NCI-H2196 (cell line): ENCODE measurements at regions not wholly inside any gene's neighbourhood (a gene's known extent, or its start where the extent isn't known, plus 50 kb on each side); places are given as distances from the start of the nearest gene placed in this dataset.
"Not testable (repeated sequence)": the region's sequence is repeated elsewhere in the genome, so short reads cannot be mapped to it uniquely, and the experiment has no call there.

Experiments
- DNase-seq: peaks from one replicate; lab custom pipeline; 2025; ENCODE audit not compliant: unreplicated experiment; lab: John Stamatoyannopoulos, UW

DNA sequence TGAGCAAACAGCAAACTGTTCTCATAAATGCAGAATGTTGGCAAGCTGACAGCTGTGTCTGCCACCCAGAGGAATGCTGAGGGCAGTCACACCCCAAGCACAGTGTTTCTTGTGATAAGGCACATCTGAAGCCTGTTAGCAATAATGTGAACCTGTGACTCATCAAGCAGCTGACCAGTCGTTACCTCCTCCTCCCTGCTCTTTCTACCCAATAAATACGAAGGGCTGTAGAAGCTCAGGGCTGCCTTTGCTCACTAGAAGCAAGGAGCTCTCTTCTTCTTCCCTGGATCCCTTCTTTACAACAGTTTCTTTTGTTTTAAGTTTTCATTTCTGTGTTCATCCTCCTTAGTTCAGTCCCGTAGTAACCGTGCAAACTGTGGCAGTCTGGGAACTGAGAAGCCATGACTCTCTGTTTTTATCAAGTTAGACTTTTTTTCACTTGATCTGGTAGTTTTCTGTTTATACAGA lies 160.3 kb upstream of the ZNF184 start:
- not testable (repeated sequence) for DNase-seq

DNA sequence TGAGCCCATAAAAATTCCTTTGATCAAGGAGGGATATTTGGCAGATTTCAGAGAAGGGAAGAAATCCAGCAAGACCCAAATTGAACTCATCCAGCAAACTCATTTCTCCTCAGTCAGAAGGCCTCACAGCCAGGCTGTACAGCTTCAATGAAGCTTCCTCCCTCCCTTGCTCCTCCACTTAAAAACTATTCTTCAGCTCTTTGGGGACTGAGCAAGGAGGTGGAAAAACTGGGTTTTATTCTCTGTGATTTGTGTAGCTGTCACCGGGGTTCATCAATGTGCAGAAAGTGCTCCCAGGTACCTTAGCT lies 158.7 kb upstream of the ZNF184 start:
- DNase-seq = no peak

DNA sequence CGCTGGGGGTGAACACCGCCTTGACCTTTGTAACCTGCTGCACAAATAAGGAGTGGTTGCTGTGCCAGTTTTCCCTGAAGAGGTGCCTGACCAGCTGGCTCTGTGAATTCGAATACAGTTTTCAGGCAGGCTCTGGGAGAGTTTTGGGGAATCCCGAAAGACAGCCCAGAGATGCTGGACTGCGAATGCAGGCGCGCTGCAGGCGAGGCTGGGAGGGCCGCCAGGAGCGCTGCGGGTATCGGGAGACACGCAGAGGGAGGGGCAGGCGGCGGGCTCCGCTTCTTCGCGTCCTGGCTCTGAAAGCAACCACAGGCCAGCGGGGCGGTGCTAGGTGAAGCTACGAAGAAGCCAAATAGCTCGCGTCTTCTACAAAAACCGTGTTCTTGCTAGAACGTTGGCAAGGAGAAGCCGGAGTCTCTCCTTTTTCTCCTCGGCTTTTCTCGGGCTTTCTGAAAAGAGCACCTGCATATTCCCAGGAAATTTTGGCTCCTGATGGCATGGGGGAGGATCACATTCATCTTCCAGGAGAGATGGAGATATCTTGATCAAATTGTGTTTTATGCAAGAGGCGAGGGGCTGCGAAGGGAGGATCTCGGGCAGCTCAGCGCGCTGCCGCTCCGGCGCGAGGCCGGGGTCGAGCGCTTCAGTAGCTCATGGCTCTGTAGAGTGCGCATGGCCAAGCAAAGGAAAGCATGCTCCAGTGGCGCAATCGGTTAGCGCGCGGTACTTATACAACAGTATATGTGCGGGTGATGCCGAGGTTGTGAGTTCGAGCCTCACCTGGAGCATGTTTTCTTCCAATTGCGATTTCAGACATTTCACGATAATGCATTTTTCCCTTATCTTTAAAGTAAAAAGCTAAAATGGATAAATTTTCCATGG lies 158.1 kb upstream of the ZNF184 start:
- no peak for DNase-seq

DNA sequence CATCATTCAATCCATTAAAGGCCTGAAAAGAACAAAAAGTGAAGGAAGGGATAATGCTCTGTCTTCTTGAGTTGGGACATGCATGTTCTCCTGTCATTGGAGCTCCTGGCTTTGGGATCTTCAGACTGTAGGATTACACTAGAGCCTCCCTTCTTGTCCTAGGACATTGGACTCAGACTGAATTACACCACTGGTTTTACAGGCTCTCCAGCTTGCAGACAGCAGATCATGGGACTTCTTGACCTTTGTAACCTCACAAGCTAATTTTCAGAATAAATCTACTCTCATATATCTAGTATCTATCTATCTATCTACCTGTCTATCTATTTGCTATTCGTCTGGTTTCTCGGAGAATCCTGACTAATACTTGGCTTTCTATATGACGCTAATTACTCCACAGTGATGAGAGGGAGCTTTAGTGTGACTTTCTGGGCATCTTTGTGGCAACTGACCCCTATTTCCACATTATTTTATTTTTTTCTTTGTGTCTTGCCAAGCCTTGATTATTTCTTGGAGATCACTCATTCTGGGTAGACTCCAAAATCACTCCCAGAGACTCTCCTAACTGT lies 151.9 kb upstream of the ZNF184 start:
- no peak for DNase-seq

DNA sequence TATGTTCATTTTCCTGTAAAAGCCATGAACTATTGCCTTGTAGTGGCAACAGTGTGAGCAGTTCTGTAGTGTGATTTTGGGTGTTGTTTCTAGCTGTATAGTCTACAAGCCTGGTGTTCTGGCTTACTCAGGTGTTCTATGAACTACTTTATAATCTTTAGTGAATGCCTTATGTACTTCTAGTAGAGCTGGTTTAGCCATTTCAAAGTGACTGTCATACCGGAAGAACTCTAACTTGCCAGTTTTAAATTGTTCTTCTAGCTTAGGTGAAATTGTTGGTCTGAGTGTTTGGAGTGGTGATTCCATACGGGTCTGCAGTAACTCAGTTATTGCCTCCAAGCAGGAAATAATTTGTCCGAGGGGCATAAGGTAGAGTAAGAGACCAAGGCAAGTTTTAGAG lies 150.2 kb upstream of the ZNF184 start:
- no peak for DNase-seq

DNA sequence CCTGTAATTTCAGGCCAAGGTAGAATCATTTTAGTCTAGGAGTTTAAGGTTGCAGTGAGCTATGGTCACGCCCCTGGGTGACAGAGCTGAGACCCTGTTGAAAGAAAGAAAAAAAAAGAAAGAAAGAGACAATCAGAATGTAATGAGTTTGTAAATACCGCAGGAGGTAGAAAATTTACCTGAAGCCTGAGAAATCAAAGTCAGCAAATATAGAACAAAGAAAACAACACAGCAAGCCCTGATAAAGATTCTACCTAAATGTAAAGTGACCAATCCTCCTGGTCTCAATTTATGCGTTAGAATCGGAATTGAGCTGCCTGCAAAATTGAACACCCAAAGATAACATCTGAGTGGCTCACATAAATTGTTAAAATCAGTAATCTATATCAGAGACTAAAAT lies 146.5 kb upstream of the ZNF184 start:
- DNase-seq = no peak

DNA sequence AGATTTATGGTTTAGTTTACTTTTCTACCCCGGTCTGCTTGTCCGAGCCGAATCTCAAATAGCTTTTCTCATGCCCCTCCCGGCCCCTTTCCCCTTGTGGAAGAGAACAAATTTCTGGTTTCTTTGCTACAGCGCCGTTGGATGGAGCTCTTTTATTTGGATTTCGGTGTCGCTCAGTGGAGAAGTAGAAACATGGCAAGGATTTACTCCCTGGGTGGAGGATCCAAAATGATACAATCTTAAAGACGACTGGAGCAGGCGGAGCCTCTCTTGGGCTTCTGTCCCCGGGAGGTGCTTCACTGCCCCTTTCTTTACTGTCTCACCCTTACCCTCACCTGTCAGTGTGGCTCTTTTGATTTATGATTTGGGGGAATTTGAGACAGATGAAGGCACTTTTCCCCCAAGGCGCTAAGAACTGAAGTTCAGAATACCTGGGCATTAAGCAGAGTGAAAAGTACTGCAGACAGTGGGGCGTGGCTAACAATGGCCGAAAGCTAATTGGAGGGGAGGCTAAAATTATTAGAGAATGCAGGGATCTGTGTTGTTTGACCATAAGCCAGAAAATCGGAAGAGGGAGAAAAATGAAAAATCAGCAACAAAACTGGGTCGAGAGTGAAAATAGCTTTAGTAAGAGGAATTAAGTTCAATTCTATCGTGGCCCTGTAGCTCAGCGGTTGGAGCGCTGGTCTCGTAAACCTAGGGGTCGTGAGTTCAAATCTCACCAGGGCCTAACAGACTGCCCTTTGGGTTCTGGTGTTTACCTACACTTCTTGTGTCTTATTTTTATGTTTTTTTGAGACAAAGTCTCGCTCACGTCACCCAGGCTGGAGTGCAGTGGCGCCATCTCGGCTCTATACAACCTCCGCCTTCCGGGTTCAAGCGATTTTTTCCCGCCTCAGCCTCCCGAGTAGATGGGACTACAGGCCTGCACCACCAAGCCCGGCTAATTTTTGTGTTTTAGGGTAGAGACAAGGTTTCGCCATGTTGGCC lies 145.1 kb upstream of the ZNF184 start:
- no peak for DNase-seq

DNA sequence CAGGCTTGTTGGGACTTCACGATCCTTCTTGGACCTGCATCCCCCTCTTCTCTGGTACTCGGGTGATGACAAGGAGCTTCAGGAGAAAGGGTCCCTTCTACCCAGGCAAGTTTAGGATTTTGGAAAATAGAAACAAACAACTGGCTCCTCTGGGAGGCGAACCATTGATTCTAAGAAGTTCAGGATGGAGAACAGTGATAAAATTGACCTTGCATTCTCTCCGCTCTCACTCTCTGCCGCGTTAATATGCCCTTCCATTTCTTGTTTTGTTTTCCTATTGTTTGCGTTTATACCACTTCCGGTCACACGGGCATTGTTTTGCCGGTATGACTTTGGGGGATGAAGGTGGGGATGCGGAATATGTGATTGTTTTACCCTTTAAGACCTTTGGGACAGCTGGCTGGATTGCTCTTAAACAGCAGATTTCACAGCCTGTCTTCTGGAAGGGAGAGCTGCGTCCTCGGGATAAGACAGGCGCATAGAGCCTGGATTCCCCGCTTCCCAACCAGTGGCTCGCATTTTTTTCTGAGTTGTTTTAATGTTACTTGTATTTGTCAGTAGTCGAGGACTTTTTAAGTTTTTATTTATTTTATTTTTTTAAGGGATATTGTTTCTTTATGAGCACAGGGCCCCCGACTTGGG lies 144.3 kb upstream of the ZNF184 start:
- no peak for DNase-seq

DNA sequence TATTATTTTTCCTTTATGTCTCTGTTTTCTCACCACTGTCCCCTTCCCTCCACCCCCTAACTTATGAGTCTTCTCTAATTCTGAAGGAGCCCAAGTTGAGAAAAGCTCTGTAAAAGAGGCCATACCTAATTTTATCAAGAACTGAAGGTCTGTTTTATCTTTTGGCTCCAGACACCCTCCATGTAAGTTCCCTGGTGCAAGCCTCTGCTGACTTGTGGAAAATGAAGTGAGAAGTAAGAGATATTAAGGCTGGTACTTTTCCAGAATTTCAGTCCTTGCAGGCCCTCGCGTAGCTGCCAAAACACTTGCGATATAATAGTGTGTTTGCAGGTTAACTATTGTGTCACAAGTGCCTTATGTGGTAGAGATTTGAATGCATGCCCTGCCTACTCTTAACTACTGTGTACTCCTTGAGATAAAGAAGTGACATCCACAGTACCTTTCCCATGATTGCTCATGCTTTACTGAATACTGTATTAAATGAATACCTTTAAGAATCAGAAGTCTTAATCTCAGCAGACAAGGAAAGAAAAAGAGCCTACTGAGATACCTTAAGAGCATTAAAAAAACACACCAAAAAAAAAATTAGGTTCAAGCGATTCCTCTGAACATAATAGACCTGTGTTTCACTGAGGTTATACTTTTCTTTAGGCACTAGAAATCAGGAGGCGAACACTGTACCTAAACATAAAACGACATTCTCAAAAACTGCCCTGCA lies 143.6 kb upstream of the ZNF184 start:
- no peak for DNase-seq

DNA sequence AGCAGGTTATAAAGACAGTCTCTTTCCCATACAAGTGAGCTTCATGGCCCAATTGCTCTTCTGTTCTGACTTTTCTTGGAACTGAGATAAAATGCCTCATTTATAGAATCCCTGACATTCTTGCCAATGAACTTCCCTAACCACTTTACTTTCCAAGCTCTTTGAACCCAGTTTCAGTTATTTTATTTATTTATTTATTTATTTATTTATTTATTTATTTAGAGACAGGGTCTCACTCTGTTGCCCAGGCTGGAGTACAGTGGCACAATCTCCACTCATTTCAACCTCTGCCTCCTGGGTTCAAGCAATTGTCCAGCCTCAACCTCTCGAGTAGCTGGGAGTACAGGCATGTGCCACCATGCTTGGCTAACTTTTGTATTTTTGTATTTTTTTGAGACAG lies 138.5 kb upstream of the ZNF184 start:
- no peak for DNase-seq

DNA sequence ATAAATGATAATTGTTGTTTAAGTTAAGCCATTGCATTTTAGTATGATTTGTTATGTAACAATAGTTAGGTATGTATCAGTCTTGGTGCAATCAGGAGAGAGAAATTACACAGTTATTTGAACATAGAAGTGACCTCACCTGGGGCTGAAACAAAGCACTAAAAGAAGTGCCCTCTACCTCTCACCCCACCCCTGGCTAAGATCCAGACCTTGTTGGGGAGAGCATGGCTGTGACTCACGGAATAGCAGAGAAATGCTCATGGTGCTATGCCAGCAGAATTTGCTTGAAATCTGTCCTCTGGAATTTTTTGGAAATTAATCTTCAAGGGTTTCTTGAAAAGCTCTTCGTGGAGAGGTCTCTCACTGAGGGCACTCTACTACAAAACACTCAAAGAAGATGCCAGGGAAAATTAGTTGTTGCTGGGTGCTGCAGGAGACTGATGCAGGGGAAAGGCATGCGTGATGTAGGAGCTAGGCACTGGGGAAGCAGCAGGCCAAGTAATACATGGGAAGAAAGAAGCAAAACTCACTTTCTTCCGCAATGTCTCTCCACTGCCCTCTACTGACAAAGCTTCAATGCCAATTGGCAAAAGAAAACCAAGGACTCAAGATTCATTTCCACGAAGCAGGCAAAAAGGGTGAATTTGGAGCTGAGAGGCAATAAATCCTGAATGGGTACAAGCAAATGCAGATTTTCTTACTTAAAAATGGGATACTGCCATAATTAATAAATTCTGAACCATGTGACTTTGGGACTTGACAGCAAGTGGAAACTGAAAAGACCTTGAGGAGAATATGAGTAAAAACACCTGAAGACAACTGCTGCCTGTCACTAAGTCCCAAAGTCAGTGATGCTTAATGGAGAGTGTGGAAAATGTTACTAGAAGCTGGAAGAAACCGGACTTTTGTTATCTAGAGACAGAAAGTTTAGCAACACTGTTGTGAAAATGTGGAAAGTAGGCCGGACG lies 136.3 kb upstream of the ZNF184 start:
- DNase-seq = no peak

DNA sequence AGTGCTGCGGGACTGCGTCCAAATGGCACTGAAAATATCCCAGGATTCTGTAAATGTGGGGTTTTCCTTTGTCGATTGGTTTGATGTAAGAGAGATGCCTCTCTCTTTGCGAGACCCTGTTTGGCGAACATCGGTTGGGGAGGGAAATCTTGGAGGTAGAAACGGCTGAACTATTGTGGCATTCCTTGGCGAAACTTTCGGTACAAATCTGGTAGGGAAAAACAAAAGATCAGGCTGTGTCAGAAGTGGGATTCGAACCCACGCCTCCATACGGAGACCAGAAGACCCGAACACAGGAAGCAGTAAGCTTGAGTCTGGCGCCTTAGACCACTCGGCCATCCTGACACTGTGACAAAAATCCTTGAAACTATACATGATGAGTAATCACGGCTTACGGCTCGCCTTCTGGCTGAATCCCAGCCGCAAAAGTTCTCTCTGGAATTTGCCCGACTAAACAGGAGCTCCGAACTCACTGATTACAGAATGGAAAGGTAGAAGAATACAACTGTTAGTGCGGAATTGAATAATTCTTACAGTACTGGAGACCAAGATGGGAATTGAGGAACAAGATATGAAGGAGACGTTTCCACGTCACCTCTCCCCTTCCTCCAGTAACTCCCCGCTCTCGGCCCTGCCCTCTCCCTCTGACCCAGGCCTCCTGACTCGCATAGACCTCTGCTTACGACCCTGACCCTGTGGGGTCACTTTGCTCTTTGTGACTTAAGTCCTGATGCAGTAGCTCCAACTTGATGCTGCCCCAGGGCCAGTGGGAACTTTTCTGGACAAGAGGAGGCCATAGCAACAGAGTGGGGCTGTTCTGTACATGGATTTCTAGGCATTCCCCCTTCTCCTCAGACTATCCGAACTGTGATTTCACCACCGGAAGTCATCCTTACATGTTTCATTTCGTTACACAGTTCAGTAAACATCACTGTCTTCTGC lies 132.8 kb upstream of the ZNF184 start:
- no peak for DNase-seq

DNA sequence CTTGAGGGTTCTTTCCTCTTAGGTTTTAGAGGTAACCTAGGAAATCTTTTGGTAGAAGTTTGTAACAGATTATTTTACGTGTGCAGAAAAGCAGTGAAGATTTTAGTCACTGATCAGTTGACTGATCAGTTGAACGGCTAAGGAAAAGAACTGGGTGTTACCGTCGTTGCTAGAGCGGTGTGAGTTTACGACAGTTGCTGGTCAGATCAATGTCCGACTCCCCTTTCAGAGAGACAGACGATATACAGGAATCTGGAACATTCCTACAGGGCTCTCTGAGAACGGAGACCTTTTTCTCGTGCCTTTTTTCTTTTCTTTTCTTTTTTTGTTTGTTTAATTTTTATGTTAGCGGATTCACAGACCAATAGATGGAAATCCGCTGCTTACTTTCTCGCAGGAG lies 132.1 kb upstream of the ZNF184 start:
- DNase-seq = no peak

DNA sequence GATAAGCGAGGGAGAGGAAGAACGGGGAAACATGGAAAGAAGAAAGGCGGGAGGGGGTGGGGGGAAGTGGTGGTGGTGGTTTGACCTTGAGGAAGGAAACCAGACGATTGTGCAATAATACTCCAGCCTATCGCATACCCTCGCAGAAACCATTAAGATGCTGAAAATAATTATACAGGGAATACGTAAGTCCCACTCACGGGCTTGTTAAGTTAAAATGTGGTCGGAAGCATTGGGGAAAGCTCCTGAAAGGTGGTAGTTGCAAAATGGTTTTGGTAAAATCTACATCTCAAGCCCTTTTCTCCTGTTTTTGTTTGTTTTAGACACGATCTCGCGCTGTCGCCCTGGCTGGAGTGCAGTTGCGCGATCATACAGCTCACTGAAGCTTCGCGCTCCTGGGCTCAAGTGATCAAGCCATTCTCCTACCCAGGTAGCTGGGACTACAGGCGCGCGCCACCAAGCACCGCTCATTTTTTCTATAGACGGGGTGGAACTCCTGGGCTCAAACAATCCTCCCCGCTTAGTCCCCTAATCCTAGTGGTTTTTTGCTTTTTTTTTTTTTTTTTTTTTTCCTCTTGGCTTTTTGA lies 128.9 kb upstream of the ZNF184 start:
- no peak for DNase-seq

DNA sequence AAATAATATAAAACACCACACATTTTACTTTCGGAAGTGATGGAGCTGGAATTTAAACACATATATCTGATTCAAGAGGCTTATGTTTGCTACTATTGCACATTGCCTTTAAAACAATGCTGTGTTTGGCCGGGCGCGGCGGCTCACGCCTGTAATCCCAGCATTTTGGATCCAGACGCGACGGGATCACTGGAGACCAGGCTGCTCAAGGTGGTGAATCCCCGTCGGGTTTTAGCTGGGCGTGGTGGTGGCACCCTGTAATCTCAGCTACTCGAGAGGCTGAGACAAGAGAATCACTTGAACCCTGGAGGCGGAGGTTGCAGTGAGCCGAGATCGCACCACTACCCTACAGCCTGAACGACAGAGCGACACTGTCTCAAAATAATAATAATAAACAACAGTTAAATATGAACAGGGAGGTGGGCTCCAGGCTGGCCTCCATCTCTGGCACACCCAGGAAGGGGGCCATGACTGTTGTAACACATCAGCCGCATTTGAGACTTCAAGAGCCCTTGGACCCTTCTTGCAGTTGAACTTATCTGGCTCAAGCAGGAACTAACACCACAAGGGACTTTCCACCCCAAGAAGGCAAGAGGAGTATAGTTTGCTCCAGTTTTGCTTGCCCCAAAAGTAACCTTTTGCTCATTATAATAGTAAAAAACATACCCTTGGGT lies 127.1 kb upstream of the ZNF184 start:
- DNase-seq = no peak

DNA sequence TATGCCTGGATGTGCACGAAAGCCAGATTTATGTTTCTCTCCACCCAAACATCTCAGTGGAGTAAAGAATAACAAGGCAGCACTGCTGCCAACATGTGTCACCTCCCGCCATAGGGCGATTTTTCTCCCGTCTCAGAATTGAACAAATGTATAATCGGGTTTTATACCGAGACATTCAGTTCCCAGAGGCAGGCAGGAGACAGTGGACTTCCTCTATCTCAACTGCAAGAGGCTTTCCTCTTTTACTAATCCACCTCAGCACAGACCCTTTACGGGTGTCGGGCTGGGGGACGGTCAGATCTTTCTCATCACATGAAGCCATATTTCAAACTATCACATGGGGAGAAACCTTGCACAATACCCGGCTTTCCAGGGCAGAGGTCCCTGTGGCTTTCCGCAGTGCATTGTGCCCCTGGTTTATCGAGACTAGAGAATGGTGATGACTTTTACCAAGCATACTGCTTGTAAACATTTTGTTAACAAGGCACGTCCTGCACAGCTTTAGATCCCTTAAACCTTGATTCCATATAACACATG lies 124.2 kb upstream of the ZNF184 start:
- not testable (repeated sequence) for DNase-seq

DNA sequence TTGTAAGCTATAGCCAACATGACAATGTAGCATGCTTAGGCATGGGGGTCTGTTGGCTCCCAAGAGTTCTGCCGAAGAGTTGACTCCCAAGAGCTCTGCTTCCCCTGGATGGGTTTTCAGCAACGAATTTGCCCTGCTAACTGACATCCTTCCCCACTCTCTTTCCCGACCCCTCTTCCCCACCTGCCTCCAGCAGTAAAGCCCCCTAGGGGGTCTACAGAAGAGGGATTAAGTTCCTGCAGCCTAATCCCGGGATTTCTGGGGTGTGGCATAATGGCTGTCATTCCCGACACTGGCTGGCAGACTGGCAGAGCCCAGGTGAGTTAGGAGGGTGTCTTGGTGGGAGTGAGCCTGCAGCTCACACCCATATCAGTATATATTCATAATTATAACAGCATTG lies 121.0 kb upstream of the ZNF184 start:
- DNase-seq = no peak
